PC-9 (cell line): ENCODE measurements at regions not wholly inside any gene's neighbourhood (a gene's known extent, or its start where the extent isn't known, plus 50 kb on each side); places are given as distances from the start of the nearest gene placed in this dataset.

Source experiments
- CTCF ChIP-seq: fragments of 200-600 bp; sonication (generic); conservative IDR thresholded peaks from 2 replicates; pipeline ENCODE4 v1.6.1; 2017; ENCODE audit warnings: mixed run types, antibody characterized with exemption, mild to moderate bottlenecking, moderate library complexity
- EZH2 ChIP-seq: fragments of 200-600 bp; sonication (generic); IDR thresholded peaks from 2 replicates; pipeline ENCODE4 v1.8.0; 2017; ENCODE audit warnings: antibody characterized with exemption, low read depth

GRCh38 chr4:23590431-23590830 is 299.4 kb downstream of the PPARGC1A start:
- TF ChIP-seq EZH2 (no peak), CTCF (no peak)
